GM21515 (cell line): ENCODE measurements at regions not wholly inside any gene's neighbourhood (a gene's known extent, or its start where the extent isn't known, plus 50 kb on each side); places are given as distances from the start of the nearest gene placed in this dataset.

ENCODE experiments used
- ATAC-seq: cut with Tn5 transposase; IDR thresholded peaks from one replicate; pipeline ENCODE4 v1.9.1; 2021; ENCODE audit not compliant: unreplicated experiment

DNA sequence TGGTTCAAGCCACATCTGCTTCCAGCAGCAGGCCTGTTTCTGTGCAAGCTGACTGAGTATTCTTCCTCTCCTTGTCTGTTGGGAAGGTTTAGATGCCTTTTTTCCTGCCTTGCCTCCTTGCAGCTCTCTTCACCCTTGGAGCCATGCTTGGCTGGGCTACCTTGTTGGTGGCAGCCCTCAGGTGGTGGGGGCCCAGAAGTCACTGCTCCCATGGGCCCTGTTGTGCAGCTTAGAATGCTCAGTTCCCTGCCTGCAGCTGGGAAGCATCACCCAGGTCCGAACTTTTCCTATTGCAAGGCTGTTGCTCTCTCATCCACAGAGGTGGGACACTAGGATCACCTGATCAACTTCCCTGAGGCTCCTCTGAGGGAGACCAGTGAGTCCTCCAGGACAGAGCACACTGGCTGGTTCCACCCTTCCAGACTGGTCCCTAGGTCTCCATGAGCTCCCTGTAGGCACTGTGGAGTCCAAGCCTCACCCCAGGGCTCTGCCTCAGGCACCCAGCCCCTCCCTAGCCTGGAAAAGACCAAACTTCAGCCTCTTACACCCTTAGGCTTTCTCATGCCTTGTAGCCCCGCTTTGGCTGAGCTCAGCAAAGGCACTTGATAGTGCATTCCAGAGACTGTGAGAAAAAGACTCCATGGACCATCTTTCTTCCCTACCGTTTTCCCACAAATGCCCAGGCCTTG lies 219.3 kb upstream of the SH3BP4 start:
- ATAC-seq = no peak

DNA sequence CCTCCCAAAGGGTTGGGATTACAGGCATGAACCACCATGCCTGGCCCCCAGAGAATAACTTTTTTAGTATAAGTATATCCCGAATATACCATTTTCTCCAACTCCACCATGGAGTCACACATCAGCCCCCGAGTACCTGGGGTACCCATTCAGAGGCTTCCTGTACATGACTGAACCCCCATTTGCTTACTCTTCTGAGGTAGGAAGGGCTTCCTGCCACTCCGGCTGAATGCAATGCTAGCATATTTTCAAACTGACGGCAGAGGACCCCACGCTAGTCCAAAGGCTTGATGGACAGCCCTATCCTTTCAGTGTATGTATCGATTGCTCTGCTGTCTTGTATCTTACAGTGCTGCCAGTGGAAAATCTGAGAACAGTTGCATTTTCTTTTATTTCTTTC lies 220.6 kb upstream of the SH3BP4 start:
- ATAC-seq = no peak

- ATAC-seq = no peak
These were observed 221.7 kb upstream of the SH3BP4 start for GRCh38 chr2:234730066-234730640.

GRCh38 chr2:234725528-234726264 lies 226.1 kb upstream of the SH3BP4 start:
- no peak for ATAC-seq

- no peak for ATAC-seq
These were observed 227.0 kb upstream of the SH3BP4 start for GRCh38 chr2:234724850-234725249.

DNA sequence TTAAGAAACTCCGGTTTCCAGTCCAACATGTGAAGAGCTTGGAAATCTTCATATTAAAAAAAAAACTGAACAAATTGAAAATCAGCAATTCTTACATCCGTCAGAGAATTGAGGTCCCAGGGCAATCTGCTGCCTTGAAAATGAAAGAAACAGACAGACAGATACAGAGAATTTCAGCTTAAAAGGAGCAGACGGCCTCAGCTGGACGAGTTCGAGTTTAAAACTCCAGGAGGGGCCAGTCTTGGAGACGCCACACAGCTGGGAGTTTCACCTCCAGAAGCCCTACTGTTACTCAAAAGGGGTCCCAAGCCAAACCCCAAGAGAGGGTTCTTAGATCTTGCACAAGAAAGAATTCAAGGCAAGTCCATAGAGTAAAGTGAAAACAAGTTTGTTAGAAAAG lies 226.5 kb upstream of the ARL4C start:
- ATAC-seq = no peak

DNA sequence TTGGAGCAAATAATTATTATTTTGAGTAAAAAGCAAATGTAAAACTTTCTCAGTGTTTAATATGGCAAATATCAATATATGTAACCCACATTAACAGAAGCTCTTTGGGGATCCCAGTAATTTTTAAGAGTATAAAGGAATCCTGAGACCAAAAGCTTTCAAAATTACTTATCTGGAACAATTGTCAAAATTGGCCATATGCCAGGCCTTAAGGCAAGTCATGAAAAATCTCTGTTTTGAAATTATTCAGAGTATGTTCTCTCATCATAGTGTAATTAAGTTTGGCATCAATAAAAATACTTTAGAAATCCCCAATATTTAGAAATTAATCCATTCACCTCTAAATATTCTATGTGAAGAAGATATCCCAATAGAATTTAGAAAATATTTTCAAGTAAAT lies 225.3 kb upstream of the ARL4C start:
- ATAC-seq = no peak

DNA sequence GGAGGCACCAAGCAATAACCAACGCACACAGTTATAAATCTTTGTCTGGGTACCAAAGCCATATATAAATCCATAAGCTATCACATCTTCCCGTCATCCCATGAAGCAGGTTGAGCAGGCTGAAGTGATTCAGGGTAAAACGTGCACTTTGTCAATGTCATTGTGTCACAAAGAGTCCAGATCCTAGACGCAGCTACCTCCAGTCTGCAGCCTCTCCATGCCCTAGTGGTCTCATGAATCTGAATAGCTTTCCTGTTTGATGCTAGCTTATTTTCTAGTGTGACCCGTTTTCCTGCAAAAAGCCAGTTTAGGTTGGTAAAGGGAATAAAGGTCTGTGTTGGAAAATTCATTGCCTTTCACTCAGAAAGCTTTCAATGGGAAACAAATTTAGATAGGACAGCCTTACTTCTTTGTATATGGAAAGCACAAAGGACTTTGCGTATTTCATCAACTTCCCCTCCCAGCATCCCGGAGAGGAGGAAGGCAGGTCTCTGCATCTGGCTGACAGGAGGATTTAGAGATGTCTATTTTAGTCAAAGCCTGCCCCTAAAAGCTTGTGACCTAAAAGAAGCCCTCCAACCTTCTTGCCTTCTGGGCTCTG lies 222.3 kb upstream of the ARL4C start:
- ATAC-seq = no peak

GRCh38 chr2:234716271-234716670 lies 219.4 kb upstream of the ARL4C start:
- ATAC-seq = no peak

GRCh38 chr2:234715671-234716250 lies 218.9 kb upstream of the ARL4C start:
- ATAC-seq = no peak

DNA sequence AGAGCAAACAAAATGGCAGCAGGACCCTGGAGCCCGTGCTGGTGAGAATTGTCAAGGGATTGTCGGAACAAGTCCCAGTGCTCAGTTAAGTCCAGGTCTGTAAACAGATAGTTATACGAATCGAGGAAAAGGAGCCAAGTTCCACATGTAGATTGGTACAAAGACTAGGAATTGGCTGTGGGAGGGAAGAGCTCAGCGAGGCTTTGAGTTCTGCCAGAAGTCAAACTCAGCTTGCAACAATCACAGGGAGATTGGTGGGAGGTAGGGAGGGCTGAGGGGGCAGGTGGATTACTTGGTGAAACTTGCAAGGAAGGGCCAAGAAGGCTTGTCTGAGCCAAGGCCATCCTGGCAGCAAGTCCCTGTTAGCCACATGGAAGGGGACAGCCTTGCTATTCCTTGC lies 217.8 kb upstream of the ARL4C start:
- no peak for ATAC-seq

DNA sequence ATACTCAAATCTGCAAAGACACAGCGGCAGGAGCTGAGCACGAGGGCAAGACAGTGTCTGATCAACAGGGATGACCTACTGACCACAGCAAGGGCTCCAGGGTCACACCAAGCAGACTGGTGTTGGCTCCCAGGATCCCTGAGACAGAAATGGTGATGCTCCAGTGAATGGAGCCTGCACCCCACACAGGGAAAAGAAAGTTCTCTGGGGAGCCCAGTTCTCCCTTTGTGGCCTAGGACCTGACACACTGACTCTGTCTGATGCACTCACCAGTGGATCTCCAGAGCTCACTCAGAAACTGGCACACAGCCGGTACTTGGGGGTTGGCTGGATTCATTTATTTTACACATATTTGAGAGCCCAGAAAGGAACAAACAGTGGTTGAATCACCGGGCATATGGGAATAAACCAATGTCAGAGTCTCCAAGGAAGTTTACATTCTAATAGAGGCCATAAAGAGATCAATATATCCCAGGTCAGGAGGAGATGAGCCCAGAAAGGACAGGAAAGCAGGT lies 215.6 kb upstream of the ARL4C start:
- no peak for ATAC-seq

DNA sequence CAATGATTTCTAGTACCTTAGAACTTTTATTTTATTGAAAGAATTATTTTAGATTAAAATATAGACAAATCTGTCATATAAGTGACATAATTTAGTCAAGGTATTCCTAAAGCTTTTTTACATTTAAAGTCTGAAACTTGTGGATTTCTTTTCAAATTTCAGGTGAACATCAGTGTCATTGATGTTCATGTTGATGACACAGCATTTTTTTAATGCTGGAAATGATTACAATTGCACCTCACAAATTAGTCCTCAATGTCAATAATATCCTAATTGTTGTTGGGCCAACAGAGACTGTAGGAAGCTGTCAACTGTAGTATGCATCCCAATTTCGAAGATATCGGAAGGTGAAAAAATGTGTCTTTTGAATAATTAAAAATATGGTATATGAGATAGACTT lies 214.4 kb upstream of the ARL4C start:
- no peak for ATAC-seq

- ATAC-seq = no peak
These were observed 213.7 kb upstream of the ARL4C start for GRCh38 chr2:234710587-234710986.

- no peak for ATAC-seq
These were observed 213.2 kb upstream of the ARL4C start for GRCh38 chr2:234710066-234710465.

DNA sequence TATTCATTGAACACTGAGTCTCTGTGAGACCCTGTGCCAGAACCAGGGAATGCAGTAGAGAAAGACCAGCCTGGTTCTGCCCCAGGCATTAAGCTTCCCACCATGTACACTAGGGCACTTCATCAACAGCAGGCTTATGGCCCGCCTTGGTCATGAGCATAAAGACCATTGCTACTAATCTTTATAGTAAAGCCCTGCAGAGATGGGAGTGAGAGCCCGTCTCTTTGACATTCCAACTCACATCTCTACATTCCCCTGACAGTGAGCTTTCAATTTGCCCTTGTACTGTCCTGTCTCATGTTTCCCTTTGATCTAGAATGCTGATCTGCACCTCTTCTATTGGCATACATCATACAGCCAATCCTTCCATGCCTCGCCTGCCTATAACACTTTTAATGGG lies 211.8 kb upstream of the ARL4C start:
- ATAC-seq = no peak

- no peak for ATAC-seq
These were observed 211.3 kb upstream of the ARL4C start for GRCh38 chr2:234708091-234708683.

DNA sequence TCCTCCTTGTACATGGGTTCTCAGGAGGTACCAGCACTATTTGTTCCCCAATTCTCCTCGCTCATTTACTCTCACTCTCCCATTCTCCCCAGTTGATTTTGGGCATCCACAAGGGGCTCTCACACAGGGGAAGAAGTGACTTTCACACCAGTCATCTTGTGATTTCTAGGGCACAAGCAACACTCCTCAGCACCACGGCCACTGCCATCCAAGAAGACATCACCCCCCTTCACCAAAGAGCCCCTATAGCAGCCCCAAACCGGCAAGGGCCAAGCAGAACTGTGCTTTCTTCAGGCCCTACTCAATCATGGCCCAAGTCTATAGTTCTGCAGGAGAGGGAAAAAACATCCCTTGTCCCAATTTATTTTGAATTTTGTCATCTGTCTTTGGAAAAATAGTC lies 209.2 kb upstream of the ARL4C start:
- ATAC-seq = no peak

GRCh38 chr2:234705108-234705507 lies 208.2 kb upstream of the ARL4C start:
- no peak for ATAC-seq

GRCh38 chr2:234703258-234703657 lies 206.4 kb upstream of the ARL4C start:
- ATAC-seq = no peak

- ATAC-seq = no peak
These were observed 205.9 kb upstream of the ARL4C start for GRCh38 chr2:234702731-234703225.
